Transverse colon (tissue), 3 donors: ENCODE measurements at regions not wholly inside any gene's neighbourhood (a gene's known extent, or its start where the extent isn't known, plus 50 kb on each side); places are given as distances from the start of the nearest gene placed in this dataset.

ENCODE experiments used
- EP300 ChIP-seq: sonication (generic); formaldehyde crosslinking; IDR thresholded peaks from one replicate; pipeline ENCODE4 v1.6.1; 2017; ENCODE audit warnings: antibody characterized with exemption, low read depth
- TF ChIP-seq, protein P1 (sequence below), 5 experiments: fragments of 200-600 bp in 3 of 5; fragments of 450-650 bp in 2 of 5; sonication (generic) in 3 of 5; IDR thresholded peaks; 1 replicate in 2 of 5; 2 replicates in 3 of 5; pipeline ENCODE4 v1.5.1; 2016 to 2017; ENCODE audit warnings: antibody characterized with exemption in 5 of 5, inconsistent platforms in 3 of 5, mild to moderate bottlenecking in 2 of 5, moderate library complexity in 1 of 5

DNA sequence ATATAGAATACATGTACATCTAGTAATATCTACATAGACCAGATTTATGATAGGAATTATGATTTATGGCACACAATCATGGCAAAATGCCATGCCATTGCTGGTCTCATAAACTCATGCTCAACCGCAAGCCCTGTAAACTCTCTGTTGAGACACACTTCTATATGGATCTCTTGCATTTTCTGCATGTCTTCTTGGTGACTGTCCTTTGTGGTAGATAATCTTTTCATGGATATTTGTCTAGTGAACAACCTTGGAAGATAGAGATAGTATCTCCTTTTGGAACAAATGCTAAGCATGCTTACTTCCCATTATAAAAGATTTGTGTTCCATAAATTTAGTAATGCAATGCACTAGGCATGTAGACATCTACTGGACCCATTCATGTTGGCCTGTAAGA, 328.0 kb downstream of the NAF1 start:
- TF ChIP-seq, protein P1, sequence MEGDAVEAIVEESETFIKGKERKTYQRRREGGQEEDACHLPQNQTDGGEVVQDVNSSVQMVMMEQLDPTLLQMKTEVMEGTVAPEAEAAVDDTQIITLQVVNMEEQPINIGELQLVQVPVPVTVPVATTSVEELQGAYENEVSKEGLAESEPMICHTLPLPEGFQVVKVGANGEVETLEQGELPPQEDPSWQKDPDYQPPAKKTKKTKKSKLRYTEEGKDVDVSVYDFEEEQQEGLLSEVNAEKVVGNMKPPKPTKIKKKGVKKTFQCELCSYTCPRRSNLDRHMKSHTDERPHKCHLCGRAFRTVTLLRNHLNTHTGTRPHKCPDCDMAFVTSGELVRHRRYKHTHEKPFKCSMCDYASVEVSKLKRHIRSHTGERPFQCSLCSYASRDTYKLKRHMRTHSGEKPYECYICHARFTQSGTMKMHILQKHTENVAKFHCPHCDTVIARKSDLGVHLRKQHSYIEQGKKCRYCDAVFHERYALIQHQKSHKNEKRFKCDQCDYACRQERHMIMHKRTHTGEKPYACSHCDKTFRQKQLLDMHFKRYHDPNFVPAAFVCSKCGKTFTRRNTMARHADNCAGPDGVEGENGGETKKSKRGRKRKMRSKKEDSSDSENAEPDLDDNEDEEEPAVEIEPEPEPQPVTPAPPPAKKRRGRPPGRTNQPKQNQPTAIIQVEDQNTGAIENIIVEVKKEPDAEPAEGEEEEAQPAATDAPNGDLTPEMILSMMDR (IDR thresholded peaks at IDR 0.05): no peak
- no peak for TF ChIP-seq EP300
